HG02870 (cell line): ENCODE measurements at regions not wholly inside any gene's neighbourhood (a gene's known extent, or its start where the extent isn't known, plus 50 kb on each side); places are given as distances from the start of the nearest gene placed in this dataset.
"Not testable (repeated sequence)": the region's sequence is repeated elsewhere in the genome, so short reads cannot be mapped to it uniquely, and the experiment has no call there.

ENCODE experiments used
- ATAC-seq: cut with Tn5 transposase; IDR thresholded peaks from one replicate; pipeline ENCODE4 v1.9.1; 2021; ENCODE audit warnings: mild to moderate bottlenecking, moderate library complexity; ENCODE audit not compliant: unreplicated experiment

- no peak for ATAC-seq
Observed at GRCh38 chr10:4643471-4643870, 182.5 kb upstream of the AKR1E2 start.

- ATAC-seq: no peak
Observed at GRCh38 chr10:4639960-4640359, 186.0 kb upstream of the AKR1E2 start.

GRCh38 chr10:4638099-4638498, 187.9 kb upstream of the AKR1E2 start:
- ATAC-seq: no peak

GRCh38 chr10:4637657-4638056, 188.3 kb upstream of the AKR1E2 start:
- no peak for ATAC-seq

- no peak for ATAC-seq
Observed at GRCh38 chr10:4635883-4636282, 190.1 kb upstream of the AKR1E2 start.

- ATAC-seq: no peak
Observed at GRCh38 chr10:4635388-4635787, 190.6 kb upstream of the AKR1E2 start.

- ATAC-seq: no peak
Observed at GRCh38 chr10:4633776-4634175, 192.2 kb upstream of the AKR1E2 start.

- no peak for ATAC-seq
Observed at GRCh38 chr10:4633186-4633585, 192.8 kb upstream of the AKR1E2 start.

- ATAC-seq: no peak
Observed at GRCh38 chr10:4632757-4633156, 193.2 kb upstream of the AKR1E2 start.

GRCh38 chr10:4626919-4627318, 199.1 kb upstream of the AKR1E2 start:
- no peak for ATAC-seq

GRCh38 chr10:4623757-4624420, 202.1 kb upstream of the AKR1E2 start:
- ATAC-seq: no peak

GRCh38 chr10:4623200-4623599, 202.8 kb upstream of the AKR1E2 start:
- peak; percentile 82 for ATAC-seq

GRCh38 chr10:4622384-4622783, 203.6 kb upstream of the AKR1E2 start:
- ATAC-seq: no peak

GRCh38 chr10:4617589-4617988, 208.4 kb upstream of the AKR1E2 start:
- no peak for ATAC-seq

- no peak for ATAC-seq
Observed at GRCh38 chr10:4615042-4615441, 211.0 kb upstream of the AKR1E2 start.

GRCh38 chr10:4609251-4609650, 216.8 kb upstream of the AKR1E2 start:
- no peak for ATAC-seq

- ATAC-seq: no peak
Observed at GRCh38 chr10:4607681-4608080, 218.3 kb upstream of the AKR1E2 start.

- no peak for ATAC-seq
Observed at GRCh38 chr10:4606856-4607636, 219.0 kb upstream of the AKR1E2 start.

GRCh38 chr10:4602764-4603491, 223.1 kb upstream of the AKR1E2 start:
- ATAC-seq: no peak

- no peak for ATAC-seq
Observed at GRCh38 chr10:4599471-4599870, 226.5 kb upstream of the AKR1E2 start.

- ATAC-seq: not testable (repeated sequence)
Observed at GRCh38 chr10:4597898-4598297, 228.1 kb upstream of the AKR1E2 start.

- no peak for ATAC-seq
Observed at GRCh38 chr10:4596951-4597350, 229.1 kb upstream of the AKR1E2 start.
